ENCODE measurements at regions not wholly inside any gene's neighbourhood (a gene's known extent, or its start where the extent isn't known, plus 50 kb on each side); places are given as distances from the start of the nearest gene placed in this dataset.
"Not testable (repeated sequence)": the region's sequence is repeated elsewhere in the genome, so short reads cannot be mapped to it uniquely, and the experiment has no call there.

DNA sequence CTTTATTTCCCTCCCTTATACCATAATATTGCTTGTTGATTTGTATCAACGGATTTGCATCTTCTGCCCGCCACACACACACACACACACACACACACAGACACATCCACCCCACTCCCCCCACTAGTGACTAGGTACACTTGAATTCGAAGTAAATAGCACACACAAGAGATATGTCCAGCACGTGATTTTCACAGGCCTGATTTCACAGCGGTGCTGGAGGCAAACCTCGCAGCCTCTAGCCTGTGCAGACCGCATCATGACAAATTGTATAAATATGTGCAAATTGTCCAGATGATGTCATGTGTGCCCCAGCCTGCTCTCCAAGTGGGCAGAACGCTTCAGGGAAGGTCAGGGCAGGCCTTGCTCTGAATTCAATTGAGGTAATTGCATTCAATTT lies 153.8 kb upstream of the TPTE start:
- not testable (repeated sequence) for DNase-seq

DNA sequence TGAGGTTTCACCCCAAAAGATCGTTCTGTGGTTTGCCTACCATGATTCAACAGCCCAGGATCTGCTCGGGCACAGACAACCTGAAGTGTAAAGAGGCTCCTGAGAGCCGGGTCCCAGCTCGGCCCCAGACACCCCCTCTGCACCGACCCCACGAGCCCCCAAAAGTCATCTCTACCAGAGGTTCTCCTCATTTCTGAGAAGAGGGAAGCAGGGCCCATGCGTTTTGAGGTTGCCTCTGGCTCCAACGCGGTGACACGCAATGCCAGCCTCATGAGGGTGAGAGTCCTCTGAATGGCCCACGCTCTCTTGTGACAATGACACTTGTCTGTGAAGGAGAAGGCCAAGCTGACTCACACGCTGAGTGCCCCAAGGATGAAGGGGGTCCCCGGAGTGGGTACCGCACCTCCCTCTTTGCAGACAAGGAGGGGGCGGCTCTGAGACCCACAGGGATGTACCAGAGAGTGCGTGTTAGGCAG lies 153.0 kb upstream of the TPTE start:
- not testable (repeated sequence) for DNase-seq

DNA sequence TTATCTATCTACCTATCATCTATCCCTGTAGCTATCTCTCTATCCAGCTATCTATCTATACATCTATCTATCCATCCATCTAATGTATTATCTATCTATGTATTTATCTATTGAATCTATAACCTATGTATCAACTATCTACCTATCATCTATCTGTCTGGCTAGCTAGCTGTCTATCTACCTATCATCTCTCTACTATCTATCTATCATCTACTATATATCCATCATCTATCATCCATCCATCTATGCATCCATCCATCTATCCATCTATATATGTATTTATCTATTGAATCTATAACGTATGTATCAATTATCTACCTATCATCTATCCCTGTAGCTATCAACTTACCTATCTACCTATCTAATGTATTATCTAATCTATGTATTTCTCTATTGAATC lies 152.1 kb upstream of the TPTE start:
- not testable (repeated sequence) for DNase-seq

DNA sequence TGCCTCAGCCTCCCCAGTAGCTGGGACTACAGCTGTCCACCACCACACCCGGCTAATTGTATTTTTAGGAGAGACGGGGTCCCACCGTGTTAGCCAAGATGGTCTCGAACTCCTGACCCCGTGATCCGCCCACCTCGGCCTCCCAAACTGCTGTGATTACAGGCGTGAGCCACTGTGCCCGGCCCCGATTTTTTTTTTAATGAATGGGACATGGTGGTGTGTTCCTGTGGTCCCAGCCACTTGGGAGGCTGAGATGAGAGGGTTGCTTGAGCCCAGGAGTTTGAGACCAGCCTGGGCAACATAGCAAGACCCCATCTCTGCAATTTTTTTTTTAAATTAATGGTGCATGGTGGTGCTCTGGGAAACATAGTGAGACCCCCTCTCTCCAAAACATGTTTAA lies 143.6 kb upstream of the TPTE start:
- DNase-seq = not testable (repeated sequence)

DNA sequence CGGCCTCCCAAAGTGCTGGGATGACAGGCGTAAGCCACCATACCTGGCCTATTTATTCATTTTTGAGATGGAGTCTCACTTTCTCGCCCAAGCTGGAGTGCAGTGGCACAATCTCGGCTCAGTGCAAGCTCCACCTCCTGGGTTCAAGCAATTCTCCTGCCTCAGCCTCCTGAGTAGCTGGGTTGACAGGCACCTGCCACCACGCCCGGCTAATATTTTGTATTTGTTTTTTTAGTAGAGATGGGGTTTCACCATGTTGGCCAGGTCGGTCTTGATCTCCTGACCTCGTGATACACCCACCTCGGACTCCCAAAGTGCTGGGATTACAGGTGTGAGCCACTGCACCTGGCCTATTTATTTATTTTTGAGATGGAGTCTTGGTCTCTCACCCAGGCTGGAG lies 141.6 kb upstream of the TPTE start:
- not testable (repeated sequence) for DNase-seq

DNA sequence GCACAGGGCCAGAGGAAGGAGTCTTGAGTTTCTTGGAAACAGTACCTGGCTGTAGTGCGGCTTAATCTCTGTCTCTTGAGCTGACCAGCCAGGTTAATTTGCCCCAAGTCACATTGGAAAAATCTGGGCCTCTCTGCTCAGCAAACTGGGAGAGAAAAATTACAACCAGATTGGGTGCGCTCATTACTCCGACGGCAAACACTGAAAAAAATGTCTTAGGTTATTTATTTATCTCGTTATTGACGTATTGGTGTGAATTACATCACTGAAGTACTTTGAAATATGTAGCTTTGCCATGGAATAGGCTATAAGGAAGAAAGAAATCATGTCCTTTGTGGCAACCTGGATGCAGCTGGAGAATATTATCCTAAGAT lies 139.7 kb upstream of the TPTE start:
- not testable (repeated sequence) for DNase-seq

DNA sequence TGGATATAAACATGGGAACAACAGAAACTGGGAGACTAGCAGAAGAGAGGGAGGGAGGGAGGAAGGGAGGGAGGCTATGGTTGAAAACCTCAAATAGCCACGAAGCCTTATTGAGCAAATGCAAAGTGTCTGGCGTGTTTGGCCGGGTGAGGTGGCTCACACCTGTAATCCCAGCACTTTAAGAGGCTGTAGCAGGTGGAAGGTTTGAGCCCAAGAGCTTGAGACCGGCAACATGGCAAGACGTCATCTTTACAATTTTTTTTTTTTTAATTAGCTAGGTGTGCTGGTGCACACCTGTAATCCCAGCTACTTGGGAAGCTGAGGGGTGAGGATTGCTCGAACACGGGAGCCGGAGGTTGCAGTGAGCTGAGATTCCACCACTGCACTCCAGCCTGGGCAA lies 139.2 kb upstream of the TPTE start:
- DNase-seq = not testable (repeated sequence)

DNA sequence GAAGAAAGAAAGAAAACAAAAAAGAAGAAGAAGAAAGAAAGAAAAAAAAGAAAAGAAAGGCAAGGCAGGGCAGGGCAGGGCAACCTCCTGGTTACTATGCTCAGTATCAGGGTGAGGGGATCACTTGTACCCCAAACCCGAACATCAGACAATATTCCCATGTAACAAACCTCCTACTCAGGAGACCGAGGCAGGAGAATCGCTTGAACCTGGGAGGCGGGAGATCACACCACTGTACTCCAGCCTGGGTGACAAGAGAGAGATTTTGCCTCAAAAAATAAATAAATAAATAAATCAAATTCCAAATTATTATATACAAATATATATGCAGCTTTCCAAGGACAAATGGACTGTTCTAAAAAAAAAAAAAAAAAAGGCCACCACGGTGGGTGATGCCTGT lies 138.8 kb upstream of the TPTE start:
- DNase-seq = not testable (repeated sequence)

DNA sequence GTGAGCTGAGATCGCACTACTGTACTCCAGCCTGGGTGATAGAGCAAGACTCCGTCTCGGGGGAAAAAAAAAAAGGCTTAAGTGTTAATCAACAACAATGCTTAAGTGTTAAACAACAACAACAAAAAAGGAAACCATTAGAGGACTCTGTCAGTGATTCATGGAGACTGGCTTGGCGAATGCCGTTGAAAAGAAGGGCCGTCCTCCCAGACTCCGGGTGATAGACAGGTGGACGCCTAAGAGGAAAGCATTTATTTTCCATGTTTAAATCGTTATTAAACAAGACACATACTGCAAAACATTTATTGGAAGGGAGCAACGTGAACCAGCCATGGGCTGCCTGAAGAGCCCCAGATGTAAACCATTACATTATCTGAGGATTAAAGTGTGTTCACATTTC lies 137.8 kb upstream of the TPTE start:
- DNase-seq = not testable (repeated sequence)

DNA sequence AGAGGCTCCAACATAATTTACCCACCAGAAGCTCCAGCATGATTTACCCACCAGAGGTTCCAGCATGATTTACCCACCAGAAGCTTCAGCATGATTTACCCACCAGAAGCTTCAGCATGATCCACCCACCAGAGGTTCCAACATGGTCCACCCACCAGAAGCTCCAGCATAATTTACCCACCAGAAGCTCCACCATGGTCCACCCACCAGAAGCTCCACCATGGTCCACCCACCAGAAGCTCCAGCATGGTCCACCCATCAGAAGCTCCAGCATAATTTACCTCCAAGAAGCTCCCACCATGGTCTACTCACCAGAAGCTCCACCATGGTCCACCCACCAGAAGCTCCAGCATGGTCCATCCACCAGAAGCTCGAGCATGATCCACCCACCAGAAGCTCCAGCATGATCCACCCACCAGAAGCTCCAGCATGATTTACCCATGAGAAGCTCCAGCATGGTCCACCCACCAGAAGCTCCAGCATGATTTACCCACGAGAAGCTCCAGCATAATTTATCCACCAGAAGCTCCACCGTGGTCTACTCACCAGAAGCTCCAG lies 137.0 kb upstream of the TPTE start:
- DNase-seq = not testable (repeated sequence)

DNA sequence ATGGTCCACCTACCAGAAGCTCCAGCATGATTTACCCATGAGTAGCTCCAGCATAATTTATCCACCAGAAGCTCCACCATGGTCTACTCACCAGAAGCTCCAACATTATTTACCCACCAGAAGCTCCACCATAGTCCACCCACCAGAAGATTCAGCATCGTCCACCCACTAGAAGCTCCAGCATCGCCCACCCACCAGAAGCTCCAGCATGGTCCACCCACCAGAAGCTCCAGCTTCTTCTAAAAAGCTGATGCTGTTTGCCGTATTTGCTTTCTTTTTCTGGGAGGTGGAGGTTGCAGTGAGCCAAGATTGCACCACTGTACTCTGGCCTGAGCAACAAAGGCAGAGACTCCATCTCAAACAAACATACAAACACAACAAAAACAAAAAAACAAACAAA lies 136.2 kb upstream of the TPTE start:
- DNase-seq = not testable (repeated sequence)

DNA sequence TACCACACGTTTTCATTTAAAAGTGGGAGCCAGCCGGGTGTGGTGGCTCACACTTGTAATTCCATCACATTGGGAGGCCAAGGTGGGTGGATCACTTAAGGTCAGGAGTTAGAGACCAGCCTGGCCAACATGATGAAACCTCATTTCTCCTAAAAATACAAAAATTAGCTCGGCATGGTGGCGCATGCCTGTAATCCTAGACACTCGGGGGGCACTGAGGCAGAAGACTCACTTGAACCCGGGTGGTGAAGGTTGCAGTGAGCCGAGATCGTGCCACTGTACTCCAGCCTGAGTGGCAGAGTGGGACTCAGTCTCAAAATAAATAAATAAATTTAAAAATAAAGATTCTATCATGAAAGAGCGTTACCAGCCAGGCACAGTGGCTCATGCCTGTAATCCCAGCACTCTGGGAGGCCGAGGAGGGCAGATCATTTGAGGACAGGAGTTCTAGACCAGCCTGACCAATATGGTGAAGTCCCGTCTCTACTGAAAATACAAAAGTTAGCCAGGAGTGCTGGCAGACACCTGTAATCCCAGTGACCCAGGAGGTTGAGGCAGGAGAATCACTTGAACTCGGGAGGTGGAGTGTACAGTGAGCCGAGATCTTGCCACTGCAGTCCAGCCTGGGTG lies 135.4 kb upstream of the TPTE start:
- DNase-seq = not testable (repeated sequence)

DNA sequence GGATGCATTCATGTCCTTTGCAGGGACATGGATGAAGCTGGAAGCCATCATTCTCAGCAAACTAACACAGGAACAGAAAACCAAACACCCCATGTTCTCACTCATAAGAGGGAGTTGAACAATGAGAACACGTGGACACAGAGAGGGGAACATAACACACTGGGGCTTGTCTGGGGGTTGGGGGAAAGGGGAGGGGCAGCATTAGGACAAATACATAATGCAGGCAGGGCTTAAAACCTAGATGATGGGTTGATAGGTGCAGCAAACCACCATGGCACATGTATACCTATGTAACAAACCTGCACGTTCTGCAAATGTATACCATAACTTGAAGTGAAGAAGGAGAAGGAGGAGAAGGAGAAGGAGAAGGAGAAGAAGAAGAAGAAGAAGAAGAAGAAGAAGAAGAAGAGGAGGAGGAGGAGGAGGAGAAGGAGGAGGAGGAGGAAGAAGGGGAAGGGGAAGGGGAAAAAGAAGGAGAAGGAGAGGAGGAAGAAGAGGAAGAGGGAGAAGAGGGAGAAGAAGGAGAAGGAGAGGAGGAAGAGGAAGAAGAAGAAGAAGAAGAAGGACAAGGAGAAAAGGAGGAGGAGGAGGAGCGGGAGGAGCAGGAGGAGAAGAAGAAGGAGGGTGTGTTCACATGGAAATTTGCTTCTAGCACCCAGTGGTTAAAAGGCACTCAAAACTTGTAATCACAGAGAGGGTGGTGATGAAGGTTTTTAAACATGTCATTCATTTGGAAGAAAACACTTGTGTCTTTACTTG lies 133.5 kb upstream of the TPTE start:
- not testable (repeated sequence) for DNase-seq

DNA sequence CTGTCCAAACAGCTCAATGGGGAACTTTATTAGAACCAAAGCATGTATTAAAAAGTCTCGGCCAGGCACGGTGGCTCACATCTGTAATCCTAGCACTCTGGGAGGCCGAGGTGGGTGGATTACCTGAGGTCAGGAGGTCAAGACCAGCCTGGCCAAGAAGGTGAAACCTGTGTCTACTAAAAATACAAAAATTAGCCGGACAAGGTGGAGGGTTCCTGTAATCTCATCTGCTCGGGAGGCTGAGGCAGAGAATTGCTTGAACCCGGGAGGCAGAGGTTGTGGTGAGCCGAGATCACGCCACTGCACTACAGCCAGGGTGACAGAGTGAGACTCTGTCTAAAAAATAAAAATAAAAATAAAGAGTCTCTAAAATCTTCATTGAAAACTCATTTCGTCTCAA lies 132.8 kb upstream of the TPTE start:
- DNase-seq = not testable (repeated sequence)

DNA sequence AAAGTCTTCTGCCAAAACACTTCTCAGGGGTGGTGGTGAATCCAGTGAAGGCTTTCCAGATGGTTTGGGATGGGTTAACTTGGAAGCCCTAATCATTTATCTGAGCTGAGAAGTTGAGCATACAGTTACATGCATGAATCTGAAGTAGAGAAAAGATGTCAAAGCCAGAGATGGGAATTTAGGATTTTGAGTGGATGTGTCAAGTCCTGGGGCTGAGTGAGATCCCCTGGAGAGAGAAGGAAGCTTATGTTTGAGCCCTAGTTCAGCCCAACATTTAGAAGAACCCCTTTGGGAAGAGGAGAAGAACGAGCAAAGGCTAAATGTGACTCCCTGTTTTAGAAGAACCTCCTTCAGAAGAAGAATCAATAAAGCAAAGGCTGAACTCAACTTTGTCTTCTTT lies 129.1 kb upstream of the TPTE start:
- not testable (repeated sequence) for DNase-seq

DNA sequence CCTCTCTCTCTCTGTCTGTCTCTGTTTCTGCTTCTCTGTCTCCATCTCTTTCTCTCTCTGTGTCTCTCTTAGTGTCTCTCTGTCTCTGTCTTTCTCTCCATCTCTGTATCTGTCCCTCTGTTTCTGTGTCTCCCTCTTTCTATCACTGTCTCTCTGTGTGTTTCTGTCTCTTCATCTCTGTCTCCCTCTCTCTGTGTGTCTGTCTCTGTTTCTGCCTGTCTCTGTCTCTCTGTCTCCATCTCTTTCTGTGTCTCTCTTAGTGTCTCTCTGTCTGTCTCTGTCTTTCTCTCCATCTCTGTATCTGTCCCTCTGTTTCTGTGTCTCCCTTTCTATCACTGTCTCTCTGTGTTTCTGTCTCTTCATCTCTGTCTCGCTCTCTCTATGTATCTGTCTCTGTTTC lies 125.4 kb upstream of the TPTE start:
- DNase-seq = not testable (repeated sequence)

DNA sequence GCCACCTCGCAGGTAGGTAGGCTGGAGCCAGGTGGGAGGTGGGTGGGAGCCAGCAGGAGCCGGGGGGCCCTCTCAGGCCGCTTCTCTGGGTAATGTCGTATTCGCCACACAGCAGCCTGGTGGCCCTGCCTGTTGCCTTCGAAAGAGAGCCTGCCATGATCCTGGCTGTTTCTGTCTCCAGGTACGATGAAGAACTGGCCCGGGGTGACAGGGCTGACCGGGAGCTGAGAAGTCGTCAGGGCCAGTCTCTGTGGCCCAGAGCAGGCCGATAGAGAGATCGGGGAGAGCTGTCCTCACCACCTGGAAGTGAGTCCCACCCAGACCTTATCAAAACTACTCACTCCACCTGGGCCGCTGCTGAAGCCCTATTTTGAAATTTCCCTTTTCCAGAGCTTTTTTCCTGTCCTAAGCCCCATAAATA lies 123.9 kb upstream of the TPTE start:
- not testable (repeated sequence) for DNase-seq

DNA sequence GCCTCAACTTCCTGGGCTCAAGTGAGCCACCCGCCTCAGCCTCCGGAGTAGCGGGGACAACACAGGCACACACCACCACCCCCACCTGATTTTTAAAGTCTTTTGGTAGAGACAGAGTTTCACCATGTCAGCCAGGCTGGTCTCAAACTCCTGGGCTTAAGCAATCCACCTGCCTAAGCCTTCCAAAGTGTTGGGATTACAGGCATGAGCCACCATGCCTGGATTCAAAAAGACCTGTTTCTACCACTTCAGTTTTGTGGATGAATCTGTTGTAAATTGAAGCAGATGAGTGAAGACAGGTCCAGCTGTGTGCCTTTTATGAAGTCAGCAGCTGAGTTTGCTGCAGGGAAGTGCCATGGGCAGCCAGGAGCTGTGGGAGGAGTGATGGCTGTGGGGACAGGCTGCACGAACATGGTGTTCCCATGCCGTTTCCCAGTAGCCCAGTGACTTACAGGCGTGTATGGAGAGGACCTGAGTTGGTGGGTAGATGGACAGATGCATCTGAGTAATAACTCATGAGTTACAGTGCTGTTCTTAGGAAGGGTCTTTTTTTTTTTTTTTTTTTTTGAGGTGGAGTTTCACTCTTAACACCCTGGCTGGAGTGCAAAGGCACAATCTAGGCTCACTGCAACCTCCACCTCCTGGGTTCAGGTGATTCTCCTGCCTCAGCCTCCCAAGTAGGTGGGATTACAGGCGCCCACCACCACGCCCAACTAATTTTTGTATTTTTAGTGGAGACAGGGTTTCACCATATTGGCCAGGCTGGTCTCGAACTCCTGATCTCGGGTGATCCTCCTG lies 122.5 kb upstream of the TPTE start:
- not testable (repeated sequence) for DNase-seq

DNA sequence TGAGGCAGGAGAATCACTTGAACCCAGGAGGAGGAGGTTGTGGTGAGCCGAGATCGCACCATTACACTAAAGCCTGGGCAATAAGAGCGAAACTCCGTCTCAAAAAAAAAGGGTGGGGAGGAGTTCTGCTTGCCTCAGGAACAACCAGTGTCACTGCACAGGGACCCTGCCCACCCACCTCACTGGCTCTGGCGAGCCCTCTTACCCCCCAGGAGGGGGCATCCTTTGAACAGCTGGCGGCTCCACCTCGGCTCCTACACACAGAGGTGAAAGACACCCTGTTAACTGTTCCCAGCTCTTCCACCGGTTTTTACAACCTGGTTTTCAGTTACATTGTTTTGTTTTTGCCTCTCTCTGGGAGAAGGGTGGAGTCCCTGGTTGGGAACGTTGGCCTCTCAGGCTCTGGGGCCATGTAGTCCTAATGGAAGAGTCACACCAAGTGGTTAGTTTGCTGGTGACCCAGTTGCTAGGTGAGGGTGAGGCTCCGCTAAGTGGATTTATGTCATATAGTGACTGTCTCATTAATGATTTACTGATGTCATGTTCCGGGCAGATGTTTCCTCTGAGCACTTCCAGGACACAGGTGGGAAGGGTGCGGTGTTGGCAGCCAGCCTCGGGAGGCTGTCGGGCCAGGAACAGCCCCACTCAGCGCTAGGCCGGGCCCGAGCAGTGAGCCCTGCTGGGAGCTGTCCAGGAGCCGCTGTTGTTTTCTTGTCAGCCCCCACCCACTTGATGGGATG lies 120.6 kb upstream of the TPTE start:
- not testable (repeated sequence) for DNase-seq

DNA sequence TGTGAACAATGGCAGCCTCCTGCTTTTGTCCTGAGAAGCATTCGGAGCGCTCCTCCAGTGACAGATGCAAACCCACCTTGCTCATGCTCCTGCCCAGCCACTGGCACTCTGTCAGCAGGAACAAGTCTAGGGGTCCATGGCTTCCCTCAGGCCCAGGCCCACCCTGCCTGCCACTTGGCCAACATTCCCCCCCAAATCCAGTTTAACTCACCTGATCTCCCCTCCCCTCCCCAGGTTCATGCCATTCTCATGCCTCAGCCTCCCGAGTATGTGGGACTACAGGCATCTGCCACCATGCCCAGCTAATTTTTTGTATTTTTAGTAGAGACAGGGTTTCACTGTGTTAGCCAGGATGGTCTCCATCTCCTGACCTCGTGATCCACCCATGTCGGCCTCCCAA lies 118.9 kb upstream of the TPTE start:
- not testable (repeated sequence) for DNase-seq

DNA sequence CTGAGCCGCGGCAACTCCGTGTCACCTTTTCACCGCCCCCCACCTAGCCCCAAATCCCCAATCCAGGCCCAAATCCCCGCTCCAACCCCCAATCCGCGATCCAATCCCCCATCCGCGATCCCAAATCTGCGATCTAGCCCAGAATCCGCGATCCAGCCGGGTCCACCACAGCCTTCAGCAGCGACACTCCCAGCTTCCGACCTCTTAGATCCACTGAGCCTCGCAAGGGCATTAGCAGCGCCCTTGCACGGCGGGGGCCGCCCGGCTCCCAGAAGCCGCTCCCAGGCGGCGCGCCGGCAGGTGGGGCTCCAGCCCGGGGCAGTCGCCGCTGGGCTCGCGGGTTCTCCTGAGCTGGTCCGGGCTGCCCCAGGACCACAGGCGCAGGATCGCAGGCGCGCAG lies 116.1 kb upstream of the TPTE start:
- not testable (repeated sequence) for DNase-seq

DNA sequence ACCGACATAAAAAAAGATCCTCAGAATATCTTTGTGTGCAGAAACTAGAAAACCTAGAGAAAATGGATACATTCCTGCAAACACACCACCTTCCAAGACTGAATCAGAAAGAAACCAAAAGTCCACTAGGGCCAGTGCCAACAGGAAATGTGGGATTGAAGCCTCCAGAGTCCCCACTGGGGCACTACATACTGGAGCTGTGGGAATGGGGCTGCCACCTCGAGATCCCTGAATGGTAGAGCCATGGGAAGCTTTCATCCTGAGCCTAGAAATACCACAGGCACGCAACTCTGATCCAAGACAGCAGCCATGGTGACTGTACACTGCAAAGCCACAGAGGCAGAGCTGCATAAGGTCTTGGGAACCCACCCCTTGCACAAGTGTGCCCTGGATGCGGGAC lies 111.6 kb upstream of the TPTE start:
- not testable (repeated sequence) for DNase-seq

Measured in inflammatory macrophage (primary cell).